DND-41 (cell line): ENCODE measurements at regions not wholly inside any gene's neighbourhood (a gene's known extent, or its start where the extent isn't known, plus 50 kb on each side); places are given as distances from the start of the nearest gene placed in this dataset.

Experiments
- ATAC-seq: fragments of 200-7000 bp; cut with Tn5 transposase; 3 replicates; pipeline ENCODE4 v1.9.1; 2021; ENCODE audit warnings: low read depth; ENCODE audit not compliant: insufficient read depth
- DNase-seq: peaks from one replicate; pipeline ENCODE4 v3.0.0-alpha.2; 2020
- H2AFZ ChIP-seq: 2 replicates; pipeline ENCODE4 v1.6.0; 2012; ENCODE audit warnings: low read depth, low read length
- H3K27ac ChIP-seq: 2 replicates; pipeline ENCODE4 v1.5.1; 2012; ENCODE audit warnings: low read length, inconsistent platforms
- H3K27me3 ChIP-seq: fragments of 200-600 bp; sonication (generic); 2 replicates; pipeline ENCODE4 v1.6.0; 2012; ENCODE audit warnings: low read length, mild to moderate bottlenecking, inconsistent platforms; ENCODE audit not compliant: insufficient read depth, poor library complexity
- H3K36me3 ChIP-seq: 2 replicates; pipeline ENCODE4 v1.5.1; 2012; ENCODE audit warnings: low read length, inconsistent platforms; ENCODE audit not compliant: insufficient read depth
- H3K4me1 ChIP-seq: 2 replicates; pipeline ENCODE4 v1.5.1; 2012; ENCODE audit warnings: mild to moderate bottlenecking, low read length; ENCODE audit not compliant: insufficient read depth
- H3K4me2 ChIP-seq: 2 replicates; pipeline ENCODE4 v1.6.0; 2012; ENCODE audit warnings: mild to moderate bottlenecking, moderate library complexity, low read length, inconsistent platforms; ENCODE audit not compliant: insufficient read depth
- H3K4me3 ChIP-seq, 2 experiments: fragments of 200-600 bp in 1 of 2; shearing (Covaris generic) in 1 of 2; 2 replicates each; pipeline ENCODE4 v1.5.1; 2012 to 2016; ENCODE audit warnings: inconsistent platforms in 2 of 2, low read length in 2 of 2, mild to moderate bottlenecking in 2 of 2, low read depth in 1 of 2, moderate library complexity in 1 of 2
- H3K79me2 ChIP-seq: 2 replicates; pipeline ENCODE4 v1.6.0; 2012; ENCODE audit warnings: low read length, inconsistent platforms; ENCODE audit not compliant: insufficient read depth
- H3K9ac ChIP-seq: 2 replicates; pipeline ENCODE4 v1.6.0; 2012; ENCODE audit warnings: low read depth, mild to moderate bottlenecking, inconsistent platforms, low read length, moderate library complexity
- H3K9me3 ChIP-seq: 2 replicates; pipeline ENCODE4 v1.5.1; 2012; ENCODE audit warnings: low read length, moderate library complexity, mild to moderate bottlenecking, inconsistent platforms; ENCODE audit not compliant: insufficient read depth, severe bottlenecking
- H4K20me1 ChIP-seq: 2 replicates; pipeline ENCODE4 v1.6.0; 2012; ENCODE audit warnings: low read length; ENCODE audit not compliant: insufficient read depth
- CTCF ChIP-seq: IDR thresholded peaks from 2 replicates; pipeline ENCODE4 v1.5.1; 2012; ENCODE audit warnings: borderline replicate concordance, low read length, moderate library complexity, mild to moderate bottlenecking; ENCODE audit not compliant: poor library complexity, severe bottlenecking; ENCODE audit errors: extremely low read depth
- EZH2 ChIP-seq: IDR thresholded peaks from 3 replicates; pipeline ENCODE4 v1.6.1; 2012; ENCODE audit warnings: borderline replicate concordance, low read depth, mild to moderate bottlenecking, moderate library complexity, low read length, inconsistent platforms; ENCODE audit not compliant: severe bottlenecking

GRCh38 chr13:47168618-47169017 lies 271.8 kb upstream of the HTR2A start:
- Histone ChIP-seq H3K4me2 (no peak overlapping the region), H3K4me1 (no peaks in the 10 kb centered on the region), H3K36me3 (no peaks in the 10 kb centered on the region), H3K4me3 (no peak overlapping the region), H3K27ac (no peak overlapping the region), H4K20me1 (no peaks in the 10 kb centered on the region), H3K79me2 (no peaks in the 10 kb centered on the region), H2AFZ (no peak overlapping the region), H3K9me3 (no peaks in the 10 kb centered on the region), H3K9ac (no peak overlapping the region), H3K27me3 (peaks cover 5% of the 10 kb centered on the region)
- TF ChIP-seq EZH2: no peak
- no peak for TF ChIP-seq CTCF
- DNase-seq (no peak), ATAC-seq (no peak)

GRCh38 chr13:47168066-47168465 lies 271.2 kb upstream of the HTR2A start:
- DNase-seq: no peak
- TF ChIP-seq EZH2 (no peak), CTCF (no peak)
- Histone ChIP-seq H3K9ac (no peak overlapping the region), H3K27me3 (peaks cover 5% of the 10 kb centered on the region), H3K4me3 (no peak overlapping the region), H3K27ac (no peak overlapping the region), H4K20me1 (no peaks in the 10 kb centered on the region), H3K9me3 (no peaks in the 10 kb centered on the region), H3K4me1 (no peaks in the 10 kb centered on the region), H2AFZ (no peak overlapping the region), H3K79me2 (no peaks in the 10 kb centered on the region), H3K4me2 (no peak overlapping the region), H3K36me3 (no peaks in the 10 kb centered on the region)
- no peak for ATAC-seq

- no peaks in the 10 kb centered on the region for H3K79me2 ChIP-seq
- H3K9me3 ChIP-seq: no peaks in the 10 kb centered on the region
- H3K27ac ChIP-seq: no peak overlapping the region
- H3K27me3 ChIP-seq: peaks cover under 1% of the 10 kb centered on the region
- H3K4me1 ChIP-seq: no peaks in the 10 kb centered on the region
- TF ChIP-seq EZH2 (no peak), CTCF (no peak)
- H2AFZ ChIP-seq: no peak overlapping the region
- DNase-seq (no peak), ATAC-seq (no peak)
- H3K9ac ChIP-seq: no peak overlapping the region
- H3K4me2 ChIP-seq: no peak overlapping the region
- H3K4me3 ChIP-seq: no peak overlapping the region
- no peaks in the 10 kb centered on the region for H4K20me1 ChIP-seq
- no peaks in the 10 kb centered on the region for H3K36me3 ChIP-seq
These were observed 269.5 kb upstream of the HTR2A start for GRCh38 chr13:47166336-47166735.
